Osteocyte (in vitro differentiated cells): ENCODE measurements at regions not wholly inside any gene's neighbourhood (a gene's known extent, or its start where the extent isn't known, plus 50 kb on each side); places are given as distances from the start of the nearest gene placed in this dataset.

Experiments
- DNase-seq: peaks from one replicate; pipeline ENCODE4 v3.0.0; 2021; ENCODE audit warnings: mixed read lengths; ENCODE audit not compliant: unreplicated experiment; ENCODE audit errors: extremely low spot score
- H3K27ac Mint-ChIP-seq: one replicate; pipeline ENCODE4 v1.8.0; 2021; ENCODE audit warnings: mild to moderate bottlenecking, mixed read lengths; ENCODE audit not compliant: unreplicated experiment
- H3K27me3 Mint-ChIP-seq: one replicate; pipeline ENCODE4 v1.8.0; 2021; ENCODE audit warnings: mixed read lengths; ENCODE audit not compliant: unreplicated experiment
- H3K36me3 Mint-ChIP-seq: one replicate; pipeline ENCODE4 v1.8.0; 2021; ENCODE audit warnings: mixed read lengths; ENCODE audit not compliant: unreplicated experiment
- H3K4me1 Mint-ChIP-seq: one replicate; pipeline ENCODE4 v1.8.0; 2021; ENCODE audit warnings: mixed read lengths; ENCODE audit not compliant: unreplicated experiment
- H3K4me3 Mint-ChIP-seq: one replicate; pipeline ENCODE4 v1.8.0; 2021; ENCODE audit warnings: mild to moderate bottlenecking, moderate library complexity, mixed read lengths; ENCODE audit not compliant: unreplicated experiment
- H3K9me3 Mint-ChIP-seq: one replicate; pipeline ENCODE4 v1.8.0; 2021; ENCODE audit warnings: mixed read lengths; ENCODE audit not compliant: unreplicated experiment
- CTCF ChIP-seq: fragments of 200-600 bp; sonication (generic); IDR thresholded peaks from 2 replicates; pipeline ENCODE4 v1.5.0; 2021; ENCODE audit warnings: antibody characterized with exemption, mild to moderate bottlenecking, moderate library complexity

DNA sequence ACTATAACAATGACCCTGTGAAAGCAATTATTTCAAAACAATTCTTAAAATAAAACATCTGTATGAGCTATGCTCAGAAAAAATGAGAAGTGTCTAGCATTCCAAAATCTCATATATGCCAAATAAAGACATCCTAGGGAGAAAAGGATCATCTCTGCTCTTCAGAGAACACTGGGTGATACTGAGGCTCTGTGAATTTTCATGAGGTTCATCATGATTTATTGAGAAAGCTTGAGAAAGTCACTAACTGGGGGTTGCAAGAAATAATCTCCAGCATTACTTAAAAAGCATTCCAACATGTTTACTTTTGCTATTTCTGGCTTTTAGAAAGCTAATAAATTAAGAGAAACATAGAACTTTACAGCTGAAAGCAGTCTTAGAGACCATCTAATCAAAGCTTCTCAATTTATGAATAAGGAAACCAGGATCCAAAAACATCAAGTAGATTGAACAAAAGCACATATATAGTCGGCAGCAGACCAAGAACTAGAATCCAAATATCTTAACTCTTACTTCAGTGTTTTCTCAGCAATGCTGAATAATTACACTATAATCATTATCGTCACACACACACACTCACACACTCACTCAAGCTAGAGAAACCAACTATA, 372.8 kb downstream of the NR2F1-AS1 start:
- DNase-seq: no peak
- Mint-ChIP-seq H3K27ac (no peak overlapping the region), H3K36me3 (no peaks in the 10 kb centered on the region), H3K9me3 (peaks cover 3% of the 10 kb centered on the region), H3K4me3 (no peak overlapping the region), H3K4me1 (peaks cover 18% of the 10 kb centered on the region), H3K27me3 (no peaks in the 10 kb centered on the region)
- TF ChIP-seq CTCF: no peak

- no peak overlapping the region for H3K4me3 Mint-ChIP-seq
- H3K27me3 Mint-ChIP-seq: no peaks in the 10 kb centered on the region
- TF ChIP-seq CTCF: no peak
- H3K36me3 Mint-ChIP-seq: no peaks in the 10 kb centered on the region
- H3K27ac Mint-ChIP-seq: no peak overlapping the region
- DNase-seq: no peak
- H3K4me1 Mint-ChIP-seq: peaks cover 18% of the 10 kb centered on the region
- H3K9me3 Mint-ChIP-seq: peaks cover 3% of the 10 kb centered on the region
Measured at GRCh38 chr5:93206203-93206602, 374.8 kb downstream of the NR2F1-AS1 start.

GRCh38 chr5:93201061-93201460, 380.0 kb downstream of the NR2F1-AS1 start:
- TF ChIP-seq CTCF: no peak
- Mint-ChIP-seq H3K27ac (no peak overlapping the region), H3K36me3 (no peaks in the 10 kb centered on the region), H3K4me3 (no peak overlapping the region), H3K27me3 (no peaks in the 10 kb centered on the region), H3K4me1 (peaks cover 2% of the 10 kb centered on the region), H3K9me3 (peaks cover 7% of the 10 kb centered on the region)
- DNase-seq: no peak

- Mint-ChIP-seq H3K36me3 (no peaks in the 10 kb centered on the region), H3K9me3 (peaks cover 4% of the 10 kb centered on the region)
- DNase-seq: no peak
Measured at GRCh38 chr5:93196986-93197385, 384.0 kb downstream of the NR2F1-AS1 start.

More at GRCh38 chr5:93196986-93197385, 384.0 kb downstream of the NR2F1-AS1 start:
- H3K4me1 Mint-ChIP-seq: peaks cover 23% of the 10 kb centered on the region
- no peaks in the 10 kb centered on the region for H3K27me3 Mint-ChIP-seq
- H3K27ac Mint-ChIP-seq: no peak overlapping the region
- no peak for TF ChIP-seq CTCF
- no peak overlapping the region for H3K4me3 Mint-ChIP-seq
